Activated CD4-positive, alpha-beta T cell treated with anti-CD3 and anti-CD28 coated beads, Interleukin-10, Interleukin-2, amounts not matched to agents 100 ng/mL and 50 ng/mL, durations not matched to agents 16 hours and 8 hours (primary cell): ENCODE measurements at regions not wholly inside any gene's neighbourhood (a gene's known extent, or its start where the extent isn't known, plus 50 kb on each side); places are given as distances from the start of the nearest gene placed in this dataset.

Source experiments
- DNase-seq: peaks from one replicate; pipeline ENCODE4 v3.0.0-alpha.2; 2020

- DNase-seq: no peak
Observed at GRCh38 chr16:86062271-86062965, 163.5 kb downstream of the IRF8 start.

GRCh38 chr16:86063760-86064405 is 164.9 kb downstream of the IRF8 start:
- DNase-seq: no peak

- no peak for DNase-seq
Observed at GRCh38 chr16:86064431-86065250, 165.7 kb downstream of the IRF8 start.

- DNase-seq: no peak
Observed at GRCh38 chr16:86065711-86066110, 166.7 kb downstream of the IRF8 start.

- no peak for DNase-seq
Observed at GRCh38 chr16:86066811-86067210, 167.8 kb downstream of the IRF8 start.

- no peak for DNase-seq
Observed at GRCh38 chr16:86067516-86067915, 168.6 kb downstream of the IRF8 start.

GRCh38 chr16:86067936-86068335 is 169.0 kb downstream of the IRF8 start:
- DNase-seq: no peak

GRCh38 chr16:86068722-86069121 is 169.8 kb downstream of the IRF8 start:
- DNase-seq: no peak

- no peak for DNase-seq
Observed at GRCh38 chr16:86069736-86070298, 170.9 kb downstream of the IRF8 start.

GRCh38 chr16:86070484-86070883 is 171.5 kb downstream of the IRF8 start:
- no peak for DNase-seq

GRCh38 chr16:86070971-86071370 is 172.0 kb downstream of the IRF8 start:
- DNase-seq: no peak

- no peak for DNase-seq
Observed at GRCh38 chr16:86071611-86072240, 172.8 kb downstream of the IRF8 start.

- DNase-seq: peak; percentile 47
Observed at GRCh38 chr16:86072328-86073102, 173.6 kb downstream of the IRF8 start.

GRCh38 chr16:86073103-86073625 is 174.2 kb downstream of the IRF8 start:
- no peak for DNase-seq

GRCh38 chr16:86073763-86074493 is 175.0 kb downstream of the IRF8 start:
- DNase-seq: no peak

GRCh38 chr16:86074651-86075487 is 175.9 kb downstream of the IRF8 start:
- no peak for DNase-seq

- no peak for DNase-seq
Observed at GRCh38 chr16:86075488-86075785, 176.5 kb downstream of the IRF8 start.

GRCh38 chr16:86075839-86076440 is 177.0 kb downstream of the IRF8 start:
- DNase-seq: no peak

GRCh38 chr16:86076606-86077005 is 177.6 kb downstream of the IRF8 start:
- DNase-seq: no peak
